GM11168 (cell line): ENCODE measurements at regions not wholly inside any gene's neighbourhood (a gene's known extent, or its start where the extent isn't known, plus 50 kb on each side); places are given as distances from the start of the nearest gene placed in this dataset.

Experiments
- in situ Hi-C: fragments of 300-500 bp; cut with MboI; formaldehyde crosslinking; loops from one replicate; pipeline ENCODE4 v1.12.0; 2022; ENCODE audit warnings: low sequenced_read_pairs; ENCODE audit not compliant: unreplicated experiment

GRCh38 chr20:57069442-57069841 is 197.0 kb downstream of the BMP7 start:
- in situ Hi-C loops = no loop called here

DNA sequence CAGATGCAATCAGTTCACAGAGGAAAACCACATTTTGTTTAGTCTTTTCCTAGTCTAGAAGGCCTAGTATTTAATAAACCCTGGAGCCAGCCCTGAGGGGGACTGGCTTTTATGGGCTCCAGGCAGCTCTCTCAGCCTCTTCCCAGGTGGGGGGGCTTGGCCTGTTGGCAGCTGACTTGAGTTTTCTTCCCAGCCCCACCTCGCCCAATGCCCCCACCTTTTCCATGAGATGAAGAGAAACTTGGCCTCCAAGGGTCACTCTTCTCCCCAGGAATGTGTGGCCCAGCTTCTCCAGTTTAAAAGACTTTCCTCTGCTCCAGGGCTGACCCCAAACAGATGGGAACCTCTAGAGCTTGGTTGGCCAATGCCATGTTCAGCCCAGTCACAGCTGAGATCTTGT is 196.1 kb downstream of the BMP7 start:
- in situ Hi-C loops = no loop called here

- in situ Hi-C loops = no loop called here
These were observed 195.1 kb downstream of the BMP7 start for GRCh38 chr20:57071283-57071731.

- in situ Hi-C loops = no loop called here
These were observed 194.4 kb downstream of the BMP7 start for GRCh38 chr20:57071954-57072583.

DNA sequence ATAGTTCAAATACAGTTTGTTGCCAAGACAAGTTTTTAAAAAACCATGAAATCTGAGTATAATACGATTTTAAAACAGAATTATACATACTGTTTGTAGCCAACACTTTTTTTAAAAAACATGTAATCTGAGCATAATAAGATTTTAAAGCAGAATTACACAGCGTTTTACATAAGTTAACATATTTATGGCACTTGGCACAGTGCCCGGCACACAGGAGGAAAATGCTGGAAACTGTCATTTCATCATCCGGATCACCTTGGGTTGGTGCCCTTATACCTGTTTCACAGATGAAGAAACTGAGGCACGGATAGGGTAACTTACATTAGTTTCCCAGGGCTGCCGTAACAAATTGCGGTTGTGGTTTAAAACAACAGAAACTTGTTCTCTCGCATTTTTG is 193.0 kb downstream of the BMP7 start:
- in situ Hi-C loops = no loop called here

GRCh38 chr20:57074386-57074785 is 192.1 kb downstream of the BMP7 start:
- in situ Hi-C loops = no loop called here

GRCh38 chr20:57075181-57075580 is 191.3 kb downstream of the BMP7 start:
- in situ Hi-C loops = no loop called here

DNA sequence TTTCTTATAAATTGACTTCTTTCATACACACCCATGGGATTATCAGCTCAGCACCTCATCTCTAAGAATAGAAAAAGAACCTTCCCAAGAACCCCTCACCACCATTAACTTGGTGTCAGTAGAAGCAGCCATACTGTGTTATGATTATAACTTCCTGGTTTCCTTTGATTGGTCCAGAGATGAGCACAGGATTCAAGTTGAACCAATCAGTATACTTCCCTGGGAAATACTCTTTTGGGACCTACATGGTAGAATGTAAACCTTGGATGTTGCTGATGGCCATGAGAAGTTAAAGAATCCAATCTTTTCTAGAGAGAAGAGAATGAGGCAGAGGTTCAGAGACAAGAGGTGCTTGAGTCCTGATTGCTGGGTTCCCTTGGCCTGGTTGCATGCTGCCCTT is 190.8 kb downstream of the BMP7 start:
- in situ Hi-C loops = no loop called here

DNA sequence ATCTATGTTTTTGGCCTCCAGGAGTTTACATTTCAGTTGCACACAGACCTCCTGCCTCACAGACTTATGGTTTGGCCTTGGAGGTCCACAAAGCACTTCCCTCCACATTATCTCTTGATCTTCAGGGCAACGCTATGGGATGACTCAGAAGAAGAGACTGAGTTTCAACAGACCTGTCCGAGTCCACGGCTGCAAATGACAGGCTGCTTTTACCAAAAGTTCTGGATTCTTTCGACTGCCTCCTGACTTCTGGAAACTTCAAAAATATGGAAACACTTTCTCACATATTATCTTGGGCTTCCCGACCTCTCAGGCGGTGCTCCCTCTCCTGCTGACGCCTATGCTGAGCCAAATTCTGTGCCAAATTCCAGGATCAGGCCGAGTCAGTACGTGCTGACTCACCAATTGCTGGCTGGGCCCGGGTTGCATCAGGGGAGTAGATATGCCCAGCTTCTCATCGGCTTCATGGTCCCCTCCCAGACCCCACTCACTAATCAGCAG is 190.2 kb downstream of the BMP7 start:
- in situ Hi-C loops = no loop called here

DNA sequence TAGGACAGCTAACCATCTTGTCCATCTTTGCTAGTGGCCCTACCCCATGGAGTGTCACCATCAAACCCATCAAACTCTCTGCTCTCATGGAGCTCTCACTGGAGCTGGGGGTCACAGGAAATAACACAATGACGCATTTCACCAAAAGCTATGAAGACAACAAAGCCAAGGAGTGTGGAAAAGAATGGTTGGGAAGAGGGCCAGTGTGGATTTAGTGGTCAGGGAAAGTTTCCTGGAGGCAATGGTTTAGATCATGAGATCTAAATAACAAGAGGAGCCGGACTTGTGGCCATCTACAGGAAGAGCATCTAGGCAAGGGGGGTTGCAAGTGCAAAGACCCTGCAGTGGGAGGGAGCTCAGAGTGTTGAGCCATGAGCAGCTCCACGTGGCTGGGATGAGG is 189.5 kb downstream of the BMP7 start:
- in situ Hi-C loops = no loop called here

- in situ Hi-C loops = no loop called here
These were observed 188.3 kb downstream of the BMP7 start for GRCh38 chr20:57078116-57078515.

- in situ Hi-C loops = loop anchor here (5.0 kb wide), 1 partner anchor 253 kb away; no protein-coding TSS in a partner anchor
These were observed 187.1 kb downstream of the BMP7 start for GRCh38 chr20:57079031-57080005.

DNA sequence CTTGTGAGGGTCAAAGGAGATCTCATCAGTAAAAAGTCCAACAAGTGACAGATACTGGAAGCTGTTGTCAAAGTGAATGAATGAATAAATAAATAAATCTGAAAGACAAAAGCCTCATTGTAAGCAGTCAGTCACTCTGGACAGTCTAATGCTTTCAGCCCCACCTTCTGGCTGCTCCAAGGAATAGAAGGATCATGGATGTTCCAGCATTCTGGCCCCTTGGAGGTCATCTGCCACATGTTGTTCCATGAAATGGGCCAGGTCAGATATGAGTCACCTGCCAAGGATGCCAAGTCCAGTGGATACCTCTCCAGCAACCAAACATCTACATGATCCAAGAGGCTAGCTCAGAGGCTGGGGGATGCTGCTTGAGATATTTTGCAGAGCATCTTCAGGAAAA is 185.6 kb downstream of the BMP7 start:
- in situ Hi-C loops = loop anchor here (5.0 kb wide), 1 partner anchor 252 kb away; no protein-coding TSS in a partner anchor

- in situ Hi-C loops = loop anchor here (5.0 kb wide), 1 partner anchor 250 kb away; no protein-coding TSS in a partner anchor
These were observed 184.0 kb downstream of the BMP7 start for GRCh38 chr20:57082357-57082945.

DNA sequence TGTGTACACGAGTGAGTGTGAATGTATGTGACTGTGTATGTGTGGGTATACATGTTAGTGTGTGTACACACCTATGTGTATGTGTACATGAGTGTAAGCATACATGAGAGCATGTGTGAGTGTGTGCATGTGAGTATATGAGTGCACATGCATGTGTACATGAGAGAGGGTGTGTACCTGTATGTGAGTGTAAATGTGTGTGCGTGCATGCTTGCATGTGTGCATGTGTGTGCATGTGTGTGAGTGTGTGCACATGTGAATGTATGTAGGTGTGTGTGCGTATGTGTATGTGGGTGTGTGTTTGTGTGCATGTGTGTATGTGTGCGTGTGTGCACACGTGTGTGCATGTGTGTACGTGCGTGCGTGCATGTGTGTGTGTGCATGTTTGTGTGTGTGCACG is 183.4 kb downstream of the BMP7 start:
- in situ Hi-C loops = loop anchor here (5.0 kb wide), 1 partner anchor 249 kb away; no protein-coding TSS in a partner anchor

DNA sequence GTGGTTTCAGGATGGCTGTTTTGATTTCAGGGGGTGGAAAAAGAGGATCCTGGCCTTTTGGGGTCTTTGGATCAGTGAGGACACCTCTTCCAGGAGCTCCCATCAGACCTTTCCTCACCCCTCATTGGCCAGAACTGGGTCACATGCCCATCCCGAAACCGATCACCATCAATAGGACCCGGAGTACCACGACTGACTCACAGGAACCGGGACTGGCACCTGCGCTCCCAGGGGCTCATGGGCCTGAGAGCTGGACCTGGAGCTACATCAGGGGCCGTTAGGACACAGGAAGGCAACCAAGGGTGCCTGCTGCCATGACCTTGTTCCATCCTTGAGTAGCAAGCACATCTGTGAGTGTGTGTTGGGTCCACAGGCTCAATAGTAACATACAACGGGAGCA is 180.4 kb downstream of the BMP7 start:
- in situ Hi-C loops = no loop called here

- in situ Hi-C loops = no loop called here
These were observed 179.3 kb downstream of the BMP7 start for GRCh38 chr20:57087102-57087501.

- in situ Hi-C loops = no loop called here
These were observed 178.7 kb downstream of the BMP7 start for GRCh38 chr20:57087705-57088104.

DNA sequence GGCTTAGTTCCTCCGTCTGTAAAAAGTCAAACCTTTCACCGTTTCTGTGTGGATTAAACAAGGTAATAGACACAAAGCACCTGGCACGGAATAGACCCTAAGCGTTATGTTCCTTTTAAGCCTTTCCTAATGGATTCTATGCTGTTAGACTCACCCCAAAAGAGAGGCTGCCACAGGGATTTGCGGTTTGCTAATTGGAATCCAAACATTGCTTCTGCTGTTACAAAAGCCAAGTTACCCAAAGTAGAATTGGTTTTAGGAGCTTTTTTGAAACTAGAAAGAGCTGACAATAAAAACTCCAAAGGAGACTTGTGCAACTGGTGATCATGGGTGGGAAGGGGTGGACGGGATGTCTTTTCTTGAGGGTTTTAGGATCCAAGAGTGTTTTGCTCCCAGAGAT is 178.0 kb downstream of the BMP7 start:
- in situ Hi-C loops = no loop called here

- in situ Hi-C loops = no loop called here
These were observed 176.7 kb downstream of the BMP7 start for GRCh38 chr20:57089699-57090144.
